IPS-18c (cell line): ENCODE measurements at regions not wholly inside any gene's neighbourhood (a gene's known extent, or its start where the extent isn't known, plus 50 kb on each side); places are given as distances from the start of the nearest gene placed in this dataset.

Source experiments
- H3K4me3 ChIP-seq: 2 replicates; pipeline ENCODE4 v1.7.0; 2013; ENCODE audit warnings: low read depth, mild to moderate bottlenecking, low read length, moderate library complexity; ENCODE audit not compliant: insufficient read depth
- H3K9me3 ChIP-seq: one replicate; pipeline ENCODE4 v1.6.1; 2013; ENCODE audit warnings: mild to moderate bottlenecking, low read length, moderate library complexity; ENCODE audit not compliant: control insufficient read depth, insufficient read depth

GRCh38 chr3:99477650-99478049 is 160.7 kb upstream of the COL8A1 start:
- no peak overlapping the region for H3K4me3 ChIP-seq
- H3K9me3 ChIP-seq: no peaks in the 10 kb centered on the region

DNA sequence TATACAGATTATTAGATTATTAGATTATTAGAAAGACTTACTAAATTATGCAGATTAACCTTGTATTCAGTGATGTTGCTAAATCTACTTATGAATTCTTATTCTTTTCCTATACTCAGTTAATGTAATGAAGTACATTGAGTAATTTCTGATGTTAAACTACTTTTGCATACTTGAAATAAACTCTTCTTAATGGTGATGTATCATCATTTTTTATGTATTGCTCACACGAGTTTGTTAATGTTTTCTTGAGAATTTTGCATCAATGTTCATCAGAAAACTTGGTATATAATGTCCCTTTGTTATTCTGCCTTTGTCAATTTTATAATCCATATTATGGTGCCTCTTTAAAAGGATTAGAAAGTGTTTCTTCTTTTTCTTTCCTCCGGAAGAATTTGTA is 163.2 kb upstream of the COL8A1 start:
- no peaks in the 10 kb centered on the region for H3K9me3 ChIP-seq
- H3K4me3 ChIP-seq: no peak overlapping the region

GRCh38 chr3:99474776-99475175 is 163.6 kb upstream of the COL8A1 start:
- Histone ChIP-seq H3K9me3 (no peaks in the 10 kb centered on the region), H3K4me3 (no peak overlapping the region)

GRCh38 chr3:99473321-99473751 is 165.1 kb upstream of the COL8A1 start:
- Histone ChIP-seq H3K4me3 (no peak overlapping the region), H3K9me3 (no peaks in the 10 kb centered on the region)

GRCh38 chr3:99472385-99472784 is 166.0 kb upstream of the COL8A1 start:
- Histone ChIP-seq H3K9me3 (no peaks in the 10 kb centered on the region), H3K4me3 (no peak overlapping the region)

- no peaks in the 10 kb centered on the region for H3K9me3 ChIP-seq
These were observed 166.8 kb upstream of the COL8A1 start for GRCh38 chr3:99471353-99472323.

DNA sequence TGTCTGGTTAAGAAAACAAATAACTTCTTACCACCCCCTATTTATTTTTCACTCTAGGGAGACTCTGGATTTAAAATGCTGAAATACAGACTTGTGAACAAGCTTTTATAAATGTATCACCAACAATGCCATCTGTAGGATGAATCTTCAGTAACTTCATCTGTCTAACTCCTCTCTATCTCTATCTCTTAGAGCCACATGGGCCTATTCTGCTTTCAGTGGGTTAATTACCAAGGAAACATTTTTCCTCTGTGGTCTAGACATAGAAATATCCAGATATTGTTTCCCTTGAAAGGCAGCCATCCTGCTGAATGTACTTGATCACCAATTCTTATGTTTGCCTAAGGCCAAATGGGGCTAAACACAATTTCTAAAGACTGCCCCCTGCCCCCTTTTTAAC is 167.6 kb upstream of the COL8A1 start:
- no peaks in the 10 kb centered on the region for H3K9me3 ChIP-seq
- H3K4me3 ChIP-seq: no peak overlapping the region

More at GRCh38 chr3:99471353-99472323, 166.8 kb upstream of the COL8A1 start:
- H3K4me3 ChIP-seq: no peak overlapping the region

DNA sequence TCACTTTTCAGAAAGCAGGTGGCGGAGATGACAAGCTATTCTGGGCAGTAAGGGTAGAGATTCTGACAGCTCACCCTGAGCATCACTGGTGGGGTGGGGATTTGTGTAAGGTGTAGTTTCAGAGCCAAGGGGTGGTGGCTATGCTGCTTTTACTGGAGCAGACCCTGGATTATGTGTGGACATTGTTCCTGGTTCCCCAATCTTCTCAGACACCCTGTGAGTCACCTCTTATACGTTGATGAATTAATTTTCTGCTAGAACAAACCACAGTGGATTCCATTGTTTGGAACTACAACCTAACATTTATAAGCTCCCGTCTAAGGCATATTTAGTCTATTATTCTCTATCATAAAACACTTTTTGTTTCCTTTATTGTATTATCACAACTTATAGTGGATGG is 169.5 kb upstream of the COL8A1 start:
- Histone ChIP-seq H3K4me3 (no peak overlapping the region), H3K9me3 (no peaks in the 10 kb centered on the region)

- Histone ChIP-seq H3K4me3 (no peak overlapping the region), H3K9me3 (no peaks in the 10 kb centered on the region)
These were observed 171.0 kb upstream of the COL8A1 start for GRCh38 chr3:99467420-99467819.

- Histone ChIP-seq H3K4me3 (no peak overlapping the region), H3K9me3 (no peaks in the 10 kb centered on the region)
These were observed 172.1 kb upstream of the COL8A1 start for GRCh38 chr3:99466331-99466730.

DNA sequence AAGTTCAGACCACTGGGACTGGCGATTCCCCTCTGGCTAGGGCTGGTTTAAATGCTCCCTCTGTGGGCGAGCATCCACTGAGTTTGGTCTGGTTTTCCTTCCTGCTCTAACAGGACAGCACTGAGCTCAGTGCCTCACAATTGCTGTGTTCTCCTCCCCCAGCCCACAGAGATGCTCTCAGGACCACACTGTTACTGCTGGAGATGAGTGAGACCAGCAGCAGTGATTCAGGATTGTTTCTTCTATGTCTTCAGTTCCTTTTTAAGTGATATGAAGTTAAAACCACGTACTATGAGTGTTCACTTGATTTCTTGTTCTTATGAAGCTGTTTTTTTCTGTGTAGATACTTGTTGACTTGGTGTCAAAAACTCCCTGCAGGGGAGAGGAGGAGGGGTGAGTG is 180.4 kb upstream of the COL8A1 start:
- H3K4me3 ChIP-seq: no peak overlapping the region
- no peaks in the 10 kb centered on the region for H3K9me3 ChIP-seq

DNA sequence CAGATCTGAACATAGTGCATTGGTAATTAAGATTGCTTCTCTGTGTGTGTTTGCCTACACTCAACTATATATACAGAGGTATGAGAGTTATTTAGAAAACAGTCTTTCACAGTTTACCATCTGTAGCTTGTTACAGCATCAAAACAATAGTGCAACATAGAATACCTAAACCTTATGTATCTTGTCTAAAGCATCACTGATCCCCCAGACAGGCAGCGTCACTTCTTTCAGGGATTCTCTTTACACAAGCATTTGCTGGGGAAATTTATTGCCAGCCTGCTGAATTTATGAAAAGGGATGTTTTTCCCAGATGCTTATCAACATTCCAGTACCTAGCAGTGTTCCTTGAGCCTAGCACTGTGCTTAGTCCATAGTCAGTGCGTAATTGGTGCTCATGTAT is 195.8 kb upstream of the COL8A1 start:
- no peak overlapping the region for H3K4me3 ChIP-seq
- peaks cover 3% of the 10 kb centered on the region for H3K9me3 ChIP-seq

DNA sequence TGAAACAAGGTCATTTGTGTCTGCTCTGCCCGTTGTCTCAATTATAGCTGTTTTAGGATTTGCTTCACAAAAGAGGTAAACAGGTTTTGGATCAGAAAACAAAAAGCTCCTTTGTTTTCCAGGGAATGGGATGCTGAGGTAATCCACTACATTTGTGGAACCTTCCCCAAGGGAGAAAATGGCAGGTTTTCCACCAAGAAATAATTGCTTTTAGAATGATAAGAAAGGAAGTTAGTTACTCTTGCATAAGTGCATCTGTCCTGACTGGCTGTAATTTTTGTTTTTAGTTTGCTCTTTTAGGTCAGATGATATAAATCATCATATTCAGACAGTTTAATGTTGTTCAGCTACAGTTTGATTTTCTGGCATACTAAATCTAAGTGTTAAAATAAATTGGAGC is 198.5 kb upstream of the COL8A1 start:
- H3K9me3 ChIP-seq: peaks cover 2% of the 10 kb centered on the region
- H3K4me3 ChIP-seq: no peak overlapping the region

DNA sequence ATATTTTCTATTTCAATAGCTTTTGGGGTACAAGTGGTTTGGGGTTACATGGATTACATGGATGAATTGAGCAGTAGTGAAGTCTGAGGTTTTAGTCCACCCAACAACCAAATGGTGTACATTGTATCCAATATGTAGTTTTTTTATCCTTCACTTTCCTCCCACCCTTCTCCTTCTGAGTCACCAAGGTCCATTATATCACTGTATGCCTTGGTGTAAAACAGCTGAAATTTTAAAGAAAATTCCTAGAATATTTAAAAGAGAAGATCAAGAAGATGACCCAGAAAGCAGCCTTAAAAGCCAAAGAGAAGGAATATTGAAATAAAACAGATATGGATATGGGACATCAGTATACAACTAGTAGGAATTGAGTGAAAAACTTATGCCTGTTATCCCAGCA is 204.2 kb upstream of the COL8A1 start:
- no peak overlapping the region for H3K4me3 ChIP-seq
- H3K9me3 ChIP-seq: peaks cover 2% of the 10 kb centered on the region

DNA sequence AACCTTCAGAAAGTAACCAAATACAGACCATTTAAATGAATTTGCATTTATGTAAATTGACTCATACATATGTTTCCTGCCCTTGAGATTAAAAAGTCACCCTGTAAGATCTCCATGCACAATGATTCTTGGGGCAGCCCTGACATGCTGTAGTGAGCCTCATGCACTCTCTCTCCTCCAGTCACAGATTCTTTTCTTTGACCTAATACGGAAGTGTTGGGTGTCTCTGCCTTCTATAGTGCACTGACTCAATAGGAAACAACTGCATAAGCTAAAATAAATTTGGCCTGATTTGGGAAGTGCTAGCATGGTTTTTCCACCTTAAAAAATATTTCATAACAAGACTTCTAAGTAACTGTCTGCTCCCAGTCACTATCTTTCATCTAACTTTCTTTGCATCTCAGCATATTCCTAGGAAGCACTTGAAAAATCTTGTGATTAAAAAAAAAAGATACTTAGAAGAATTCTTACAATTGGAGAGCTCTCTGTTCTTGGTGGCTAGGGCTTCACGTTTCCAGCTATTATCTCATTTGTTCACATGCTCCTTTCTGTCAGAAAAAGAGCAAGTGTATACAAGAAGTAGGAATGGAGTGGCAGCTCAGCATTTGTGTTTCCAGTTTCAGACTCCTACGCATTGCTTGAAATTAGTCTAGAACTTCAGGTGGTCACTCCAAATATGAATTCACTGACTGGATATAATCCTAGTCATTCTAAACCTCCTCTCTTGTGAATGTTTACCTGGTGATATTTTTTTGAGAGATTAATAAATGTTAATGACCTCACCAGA is 207.9 kb upstream of the COL8A1 start:
- H3K4me3 ChIP-seq: no peak overlapping the region

GRCh38 chr3:99429502-99429901 is 208.9 kb upstream of the COL8A1 start:
- H3K4me3 ChIP-seq: no peak overlapping the region

More for the DNA sequence above, 207.9 kb upstream of the COL8A1 start:
- H3K9me3 ChIP-seq: no peaks in the 10 kb centered on the region

GRCh38 chr3:99425930-99426329 is 212.5 kb upstream of the COL8A1 start:
- Histone ChIP-seq H3K9me3 (no peaks in the 10 kb centered on the region), H3K4me3 (no peak overlapping the region)

More at GRCh38 chr3:99429502-99429901, 208.9 kb upstream of the COL8A1 start:
- no peaks in the 10 kb centered on the region for H3K9me3 ChIP-seq

DNA sequence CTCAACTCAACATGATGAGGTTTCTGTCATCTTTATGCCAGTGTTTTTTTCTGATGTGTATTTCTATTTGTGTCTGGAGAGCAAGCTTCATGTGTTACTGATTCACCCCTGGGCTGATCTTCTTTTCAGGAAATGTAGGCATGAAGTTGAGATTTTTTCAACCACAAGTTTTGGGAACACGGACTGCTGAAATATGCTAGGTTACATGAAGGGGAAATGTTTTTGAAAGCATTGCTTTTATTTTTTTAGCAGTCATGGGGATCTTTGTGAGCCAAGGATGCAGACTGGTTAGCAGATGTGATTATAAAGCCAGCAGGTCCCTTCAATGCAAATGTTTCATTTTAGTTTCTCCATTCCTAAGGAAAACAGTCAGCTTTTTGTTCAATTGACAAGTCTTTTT is 219.3 kb upstream of the COL8A1 start:
- H3K9me3 ChIP-seq: no peaks in the 10 kb centered on the region
- H3K4me3 ChIP-seq: no peak overlapping the region
